K562 (cell line): ENCODE measurements at regions not wholly inside any gene's neighbourhood (a gene's known extent, or its start where the extent isn't known, plus 50 kb on each side); places are given as distances from the start of the nearest gene placed in this dataset.

Source experiments
- ATAC-seq: fragments of 200-7000 bp; cut with Tn5 transposase; 3 replicates; pipeline ENCODE4 v1.9.1; 2020; ENCODE audit warnings: moderate library complexity
- BruUV-seq: library from RNA; stranded (reverse); fragments of 400-500 nt; replicated peaks from 2 replicates; lab custom pipeline; 2021; lab: Mats Ljungman, UMichigan
- CTCF ChIA-PET: fragments of 300-600 bp; formaldehyde crosslinking; extraction: SDS; loops from one replicate; lab custom pipeline; 2021; ENCODE audit warnings: low intra/inter-chr PET ratio; lab: Yijun Ruan, JAX
- POLR2A ChIA-PET: fragments of 300-600, 350-650 bp; sonication (Branson Sonifier 250); formaldehyde crosslinking; extraction: SDS; loops from one replicate; lab custom pipeline; 2021; ENCODE audit warnings: antibody characterized with exemption, inconsistent platforms; lab: Yijun Ruan, JAX
- DNase-seq, 4 experiments: peaks; one replicate each; pipeline versions ENCODE4 v3.0.0 to v3.0.0-alpha.2; 2011 to 2018; ENCODE audit warnings: low spot score in 3 of 4, mixed read lengths in 3 of 4; ENCODE audit errors: extremely low read depth in 1 of 4
- FAIRE-seq: peaks from 2 replicates; lab custom pipeline; 2011; peaks lifted over from hg19 to GRCh38; lab: Jason Lieb, UNC
- H2AFZ ChIP-seq: 2 replicates; pipeline ENCODE4 v1.6.0; 2011; ENCODE audit warnings: low read depth, low read length, control low read depth, inconsistent platforms
- H3K27ac ChIP-seq: fragments of 200-600 bp; 3 replicates; pipeline ENCODE4 v1.8.0; 2011; ENCODE audit warnings: low read depth, mild to moderate bottlenecking, control low read depth, inconsistent platforms, low read length, moderate library complexity, mixed read lengths; ENCODE audit errors: extremely low read depth
- H3K27me3 ChIP-seq, 2 experiments: fragments of 300-600 bp in 1 of 2; 2 replicates in 1 of 2; 3 replicates in 1 of 2; pipeline versions ENCODE4 v1.6.0 to v1.8.0; 2011; ENCODE audit warnings: inconsistent platforms in 2 of 2, low read length in 2 of 2, mild to moderate bottlenecking in 1 of 2, mixed read lengths in 1 of 2, moderate library complexity in 1 of 2; ENCODE audit not compliant: control insufficient read depth in 2 of 2, insufficient read depth in 2 of 2
- H3K36me3 ChIP-seq: fragments of 300-600 bp; 3 replicates; pipeline ENCODE4 v1.8.0; 2011; ENCODE audit warnings: mild to moderate bottlenecking, low read length, inconsistent platforms; ENCODE audit not compliant: control insufficient read depth, insufficient read depth
- H3K4me1 ChIP-seq, 2 experiments: fragments of 200-600 bp in 1 of 2; replicated peaks in 1 of 2; 2 replicates in 1 of 2; 3 replicates in 1 of 2; pipeline versions ENCODE4 v1.5.1 to v1.8.0; 2011; ENCODE audit warnings: inconsistent platforms in 2 of 2, low read length in 2 of 2, mild to moderate bottlenecking in 1 of 2, mixed read lengths in 1 of 2, moderate library complexity in 1 of 2; ENCODE audit not compliant: control insufficient read depth in 2 of 2, insufficient read depth in 2 of 2
- H3K4me2 ChIP-seq: 2 replicates; pipeline ENCODE4 v1.6.1; 2011; ENCODE audit warnings: low read length, control low read depth, inconsistent platforms, mixed read lengths; ENCODE audit not compliant: insufficient read depth
- H3K4me3 ChIP-seq: fragments of 200-600 bp; sonication (generic), shearing (Covaris generic); 2 replicates; pipeline ENCODE4 v1.5.1; 2016; ENCODE audit warnings: control low read depth, inconsistent platforms
- H3K79me2 ChIP-seq: fragments of 200-600 bp; 3 replicates; pipeline ENCODE4 v1.8.0; 2011; ENCODE audit warnings: low read length, inconsistent platforms; ENCODE audit not compliant: control insufficient read depth, insufficient read depth
- H3K9ac ChIP-seq, 2 experiments: 2 replicates each; pipeline versions ENCODE4 v1.6.0 to v1.6.1; 2011; ENCODE audit warnings: low read depth in 2 of 2, low read length in 2 of 2, control low read depth in 1 of 2, inconsistent platforms in 1 of 2, mild to moderate bottlenecking in 1 of 2, mixed read lengths in 1 of 2; ENCODE audit not compliant: insufficient read depth in 1 of 2
- H3K9me1 ChIP-seq: one replicate; pipeline ENCODE4 v1.6.0; 2011; ENCODE audit warnings: inconsistent platforms, mild to moderate bottlenecking, low read length, moderate library complexity; ENCODE audit not compliant: control insufficient read depth, insufficient read depth
- H3K9me3 ChIP-seq: replicated peaks from 2 replicates; pipeline ENCODE4 v1.5.1; 2011; ENCODE audit warnings: low read depth, low read length, inconsistent platforms; ENCODE audit not compliant: control insufficient read depth, insufficient read depth
- H4K20me1 ChIP-seq: replicated peaks from 2 replicates; pipeline ENCODE4 v1.6.1; 2011; ENCODE audit warnings: low read length, inconsistent platforms, mixed read lengths; ENCODE audit not compliant: control insufficient read depth, insufficient read depth
- FOSL1 ChIP-seq: fragments of 200-800 bp; sonication (Bioruptor generic); conservative IDR thresholded peaks from 2 replicates; pipeline ENCODE4 v1.6.1; 2016; ENCODE audit warnings: missing genetic modification characterization, missing compliant biosample characterization
- GABPA ChIP-seq: fragments of 200-800 bp; sonication (Bioruptor generic); conservative IDR thresholded peaks from 2 replicates; pipeline ENCODE4 v1.6.1; 2016; ENCODE audit warnings: low read depth, missing genetic modification characterization, missing compliant biosample characterization
- GABPB1 ChIP-seq: sonication (generic); formaldehyde crosslinking; IDR thresholded peaks from 2 replicates; pipeline ENCODE4 v1.8.0; 2022; ENCODE audit warnings: mild to moderate bottlenecking, missing genetic modification reagents
- GABPB2 ChIP-seq: fragments of 250-450 bp; sonication (Bioruptor Pico); conservative IDR thresholded peaks from 2 replicates; pipeline ENCODE4 v1.5.1; 2021; ENCODE audit warnings: mild to moderate bottlenecking
- HMBOX1 ChIP-seq: sonication (generic); IDR thresholded peaks from 2 replicates; pipeline ENCODE4 v1.6.1; 2016
- HMG20A ChIP-seq: fragments of 450-650 bp; formaldehyde crosslinking; conservative IDR thresholded peaks from 2 replicates; pipeline ENCODE4 v1.4.0; 2020; ENCODE audit warnings: mild to moderate bottlenecking, mixed read lengths
- HNRNPL ChIP-seq: fragments of 200-400 bp; formaldehyde crosslinking; IDR thresholded peaks from 2 replicates; pipeline ENCODE4 v1.6.1; 2017; ENCODE audit warnings: low read depth, mild to moderate bottlenecking, low read length
- NELFE ChIP-seq: IDR thresholded peaks from 2 replicates; pipeline ENCODE4 v1.6.1; 2011; ENCODE audit warnings: mild to moderate bottlenecking; ENCODE audit not compliant: insufficient read depth, insufficient read length
- POLR2G ChIP-seq: fragments of 200-400 bp; formaldehyde crosslinking; IDR thresholded peaks from 2 replicates; pipeline ENCODE4 v1.6.1; 2017; ENCODE audit warnings: low read depth, mild to moderate bottlenecking, antibody characterized with exemption, low read length, moderate library complexity
- POLR3G ChIP-seq: IDR thresholded peaks from 2 replicates; pipeline ENCODE4 v1.6.1; 2011; ENCODE audit not compliant: insufficient read length, insufficient replicate concordance; ENCODE audit errors: extremely low read depth
- PPARD ChIP-seq: fragments of 250-450 bp; sonication (Bioruptor Pico); IDR thresholded peaks from 2 replicates; pipeline ENCODE4 v1.8.0; 2022; ENCODE audit warnings: inconsistent platforms, mild to moderate bottlenecking, moderate library complexity
- RUNX1 ChIP-seq: sonication (generic); IDR thresholded peaks from 2 replicates; pipeline ENCODE4 v1.6.1; 2016; ENCODE audit warnings: antibody characterized with exemption, low read depth
- SAP30 ChIP-seq: fragments of 200-600 bp; sonication (generic); IDR thresholded peaks from 2 replicates; pipeline ENCODE4 v1.6.1; 2012; ENCODE audit warnings: borderline replicate concordance, low read depth, mild to moderate bottlenecking, moderate library complexity, low read length, control low read depth, inconsistent platforms; ENCODE audit not compliant: insufficient read depth, poor library complexity, severe bottlenecking
- TCF7L2 ChIP-seq: fragments of 150-350 bp; IDR thresholded peaks from 2 replicates; pipeline ENCODE4 v1.6.1; 2016; ENCODE audit warnings: low read depth, mild to moderate bottlenecking, low read length, moderate library complexity
- ZFP36 ChIP-seq: fragments of 150-350 bp; IDR thresholded peaks from 2 replicates; pipeline ENCODE4 v1.6.1; 2018; ENCODE audit warnings: low read length, low read depth; ENCODE audit not compliant: partially characterized antibody
- ZNF311 ChIP-seq: fragments of 250-450 bp; sonication (Bioruptor Pico); IDR thresholded peaks from 2 replicates; pipeline ENCODE4 v1.4.0; 2020; ENCODE audit warnings: mild to moderate bottlenecking, moderate library complexity
- ZNF507 ChIP-seq: conservative IDR thresholded peaks from 2 replicates; pipeline ENCODE4 v1.6.1; 2017; ENCODE audit warnings: missing genetic modification characterization, missing compliant biosample characterization
- ZNF699 ChIP-seq: fragments of 250-450 bp; sonication (Bioruptor Pico); IDR thresholded peaks from 2 replicates; pipeline ENCODE4 v1.8.0; 2021; ENCODE audit warnings: mild to moderate bottlenecking, moderate library complexity; ENCODE audit not compliant: insufficient replicate concordance
- WGBS: fragments of 100-300 bp; shearing (Covaris generic); methylation state at CpG from one replicate; pipeline ENCODE4 v1.1.6; 2016; ENCODE audit warnings: low coverage, mixed read lengths; ENCODE audit not compliant: insufficient coverage; ENCODE audit errors: missing lambda C conversion rate; 5-methylcytosine and 5-hydroxymethylcytosine counted together
- in situ Hi-C: fragments of 300-500 bp; cut with MboI; formaldehyde crosslinking; loops from 4 replicates; pipeline ENCODE4 v1.15.0; 2018; ENCODE audit warnings: inconsistent platforms, mixed read lengths
- intact Hi-C: fragments of 100-400 bp; cut with micrococcal nuclease; formaldehyde crosslinking; loops from 2 replicates; pipeline ENCODE4 v1.14.2; 2022

DNA sequence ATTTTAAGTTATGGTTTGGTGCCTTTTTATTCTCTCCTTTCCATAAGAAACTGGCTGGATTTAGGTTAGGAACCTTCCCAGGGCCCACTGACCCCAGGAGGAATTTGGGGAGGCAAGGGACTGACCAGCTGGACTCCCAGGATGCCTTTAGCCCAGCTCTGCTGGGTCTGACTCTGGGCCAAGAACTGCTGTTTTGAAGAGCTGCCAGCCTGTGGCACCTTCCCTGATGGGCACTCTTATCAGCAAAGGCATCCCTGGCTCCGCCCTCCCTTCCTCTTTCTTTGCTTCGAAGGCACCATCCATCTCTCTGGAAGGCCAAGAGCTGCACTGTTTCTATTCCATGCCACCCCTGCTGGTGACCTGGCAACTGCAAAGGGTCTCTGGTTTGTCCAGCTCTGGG lies 174.7 kb downstream of the POU4F1 start:
- no peak for DNase-seq
- POLR2A ChIA-PET = no interaction called here
- Histone ChIP-seq H3K27ac (no peak overlapping the region), H3K79me2 (no peaks in the 10 kb centered on the region), H3K36me3 (no peaks in the 10 kb centered on the region), H4K20me1 (no peaks in the 10 kb centered on the region), H3K4me1 (no peaks in the 10 kb centered on the region), H2AFZ (no peak overlapping the region), H3K9me3 (no peaks in the 10 kb centered on the region), H3K4me2 (no peak overlapping the region), H3K9me1 (no peaks in the 10 kb centered on the region), H3K9ac (no peak overlapping the region), H3K4me3 (no peak overlapping the region), H3K27me3 (no peaks in the 10 kb centered on the region)
- in situ Hi-C loops (no loop called here), intact Hi-C loops (no loop called here)
- BruUV-seq = no TSS peak
- CTCF ChIA-PET = no interaction called here
- ATAC-seq = no peak
- FAIRE-seq = no peak
- TF ChIP-seq PPARD (CRISPR knock-in tag) = no peak
- TF ChIP-seq ZNF311 (CRISPR knock-in tag) = no peak
- TF ChIP-seq RUNX1 = no peak
- TF ChIP-seq HMBOX1 = no peak
- no peak for TF ChIP-seq SAP30
- TF ChIP-seq NELFE = no peak
- TF ChIP-seq ZNF507 (tag) = no peak
- no peak for TF ChIP-seq GABPA (tag)
- TF ChIP-seq HMG20A (CRISPR knock-in tag) = no peak
- no peak for TF ChIP-seq ZFP36
- TF ChIP-seq ZNF699 (CRISPR knock-in tag) = no peak
- no peak for TF ChIP-seq POLR3G
- no peak for TF ChIP-seq GABPB1 (CRISPR knock-in tag)
- TF ChIP-seq GABPB2 (CRISPR knock-in tag) = no peak
- TF ChIP-seq POLR2G = no peak
- TF ChIP-seq HNRNPL = no peak
- TF ChIP-seq FOSL1 (tag) = no peak
- TF ChIP-seq TCF7L2 = no peak
- 0% methylated on average over 2 of the region's 2 CpGs for WGBS
